NT2/D1 (cell line): ENCODE measurements at regions not wholly inside any gene's neighbourhood (a gene's known extent, or its start where the extent isn't known, plus 50 kb on each side); places are given as distances from the start of the nearest gene placed in this dataset.

Source experiments
- SUZ12 ChIP-seq: IDR thresholded peaks from 2 replicates; pipeline ENCODE4 v1.6.1; 2011; ENCODE audit not compliant: insufficient read length, insufficient read depth; ENCODE audit errors: extremely low read depth
- YY1 ChIP-seq: IDR thresholded peaks from 2 replicates; pipeline ENCODE4 v1.6.1; 2011; ENCODE audit not compliant: insufficient read length, insufficient read depth
- ZNF274 ChIP-seq: IDR thresholded peaks from 2 replicates; pipeline ENCODE4 v1.6.1; 2011; ENCODE audit warnings: mild to moderate bottlenecking, low read depth, low read length

GRCh38 chr12:94037444-94037843, 110.9 kb upstream of the PLXNC1 start:
- TF ChIP-seq YY1 = no peak
- no peak for TF ChIP-seq ZNF274
- no peak for TF ChIP-seq SUZ12
